ENCODE measurements at regions not wholly inside any gene's neighbourhood (a gene's known extent, or its start where the extent isn't known, plus 50 kb on each side); places are given as distances from the start of the nearest gene placed in this dataset.

GRCh38 chr2:145339646-145340045 lies 819.7 kb upstream of the ZEB2 start:
- Histone ChIP-seq H4K20me1 (replicated peaks; ENCODE audit: insufficient read depth) (no peaks in the 10 kb centered on the region), H3K4me1 (ENCODE audit: insufficient read depth) (no peaks in the 10 kb centered on the region), H3K9me2 (ENCODE audit: insufficient read depth) (peaks cover 3% of the 10 kb centered on the region; the same call in 1 of the 2 replicates), H3K79me2 (replicated peaks; ENCODE audit: insufficient read depth) (no peaks in the 10 kb centered on the region), H3K27ac (ENCODE audit: low read depth) (no peak overlapping the region), H3K27me3 (ENCODE audit: insufficient read depth) (no peaks in the 10 kb centered on the region), H3F3A (replicated peaks; ENCODE audit: low read depth) (no peaks in the 10 kb centered on the region), H3K4me3 (no peak overlapping the region), H2AFZ (no peak overlapping the region), H3K4me2 (no peak overlapping the region), H3K36me3 (ENCODE audit: insufficient read depth) (no peaks in the 10 kb centered on the region)
- Mint-ChIP-seq H3K9me3 (no peaks in the 10 kb centered on the region; the same call in 2 of the 3 replicates), H3K4me3 (no peak overlapping the region), H3K27ac (no peak overlapping the region), H3K27me3 (ENCODE audit: insufficient read depth, low read depth, poor library complexity) (no peaks in the 10 kb centered on the region), H3K36me3 (ENCODE audit: low read depth) (no peaks in the 10 kb centered on the region), H3K4me1 (no peaks in the 10 kb centered on the region)
- TF ChIP-seq EZH2 (IDR thresholded peaks at IDR 0.05; ENCODE audit: low read depth, unreplicated experiment) (no peak), REST (IDR thresholded peaks at IDR 0.05; ENCODE audit: unreplicated experiment) (no peak), ZNF114 (CRISPR knock-in tag; IDR thresholded peaks at IDR 0.05) (no peak), CREB1 (CRISPR knock-in tag; IDR thresholded peaks at IDR 0.05; ENCODE audit: low read depth) (no peak), NANOG (IDR thresholded peaks at IDR 0.05; ENCODE audit: borderline replicate concordance) (no peak), POLR2AphosphoS5 (IDR thresholded peaks at IDR 0.05; ENCODE audit: low read depth) (no peak), EZH2phosphoT487 (IDR thresholded peaks at IDR 0.05; ENCODE audit: unreplicated experiment) (no peak), STAT1 (IDR thresholded peaks at IDR 0.05; ENCODE audit: unreplicated experiment) (no peak), ZNF331 (CRISPR knock-in tag; IDR thresholded peaks at IDR 0.05; ENCODE audit: low read depth) (no peak), ZNF462 (CRISPR knock-in tag; IDR thresholded peaks at IDR 0.05) (no peak), CTCF (conservative IDR thresholded peaks at IDR 0.05; ENCODE audit: low read depth in 2 of 2) (no peak), JUNB (IDR thresholded peaks at IDR 0.05; ENCODE audit: unreplicated experiment) (no peak), ETS1 (IDR thresholded peaks at IDR 0.05) (no peak)
- DNase-seq (ENCODE audit: low spot score) (no peak), ATAC-seq (no peak)

Measured in GM23338 (cell line).